Fibroblast of skin of left biceps (primary cell): ENCODE measurements at regions not wholly inside any gene's neighbourhood (a gene's known extent, or its start where the extent isn't known, plus 50 kb on each side); places are given as distances from the start of the nearest gene placed in this dataset.
A peak's percentile ranks its signal among the peaks of the same experiment; 100 is the strongest.
"Not testable (repeated sequence)": the region's sequence is repeated elsewhere in the genome, so short reads cannot be mapped to it uniquely, and the experiment has no call there.

ENCODE experiments used
- DNase-seq, 2 experiments: peaks; one replicate each; pipeline ENCODE4 v3.0.0-alpha.2; 2013; ENCODE audit warnings: low read depth in 2 of 2

DNA sequence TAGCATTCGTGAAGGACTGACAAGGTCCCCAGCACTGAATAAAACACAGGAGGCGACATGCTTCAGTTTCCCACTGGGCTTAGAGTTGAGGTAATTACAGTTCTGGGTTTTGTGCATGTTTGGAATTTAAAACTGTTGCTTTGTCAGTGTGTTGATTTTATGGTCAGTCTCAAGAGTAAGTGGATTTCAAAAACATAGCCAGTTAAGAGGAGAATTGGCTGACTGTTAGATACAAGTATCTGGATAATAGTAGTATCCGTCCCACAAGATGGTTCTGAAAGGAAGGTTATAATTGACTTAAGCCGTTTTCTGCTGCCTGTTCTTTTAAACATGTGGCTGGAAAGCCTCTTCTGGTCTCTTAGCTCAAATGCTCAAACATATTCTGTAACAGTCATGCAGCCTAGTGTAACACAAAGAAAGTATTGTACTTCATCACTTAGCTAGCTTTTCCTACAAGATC is 170.9 kb downstream of the POLR1F start:
- DNase-seq, result no peak

DNA sequence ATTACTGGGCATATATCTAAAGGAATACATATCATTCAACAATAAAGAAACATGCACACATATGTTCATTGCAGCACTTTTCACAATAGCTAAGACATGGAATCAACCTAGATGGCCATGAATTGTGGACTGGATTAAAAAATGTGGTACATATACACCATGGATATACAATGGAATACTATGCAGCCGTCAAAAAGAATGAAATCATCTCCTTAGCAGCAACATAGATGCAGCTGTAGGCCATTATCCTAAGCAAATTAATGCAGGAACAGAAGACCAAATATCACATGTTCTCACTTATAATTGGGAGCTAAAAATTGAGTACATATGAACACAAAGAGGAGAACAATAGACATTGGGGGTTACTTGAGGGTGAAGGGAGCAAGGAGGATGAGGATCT is 175.6 kb downstream of the POLR1F start:
- DNase-seq, result no peak

DNA sequence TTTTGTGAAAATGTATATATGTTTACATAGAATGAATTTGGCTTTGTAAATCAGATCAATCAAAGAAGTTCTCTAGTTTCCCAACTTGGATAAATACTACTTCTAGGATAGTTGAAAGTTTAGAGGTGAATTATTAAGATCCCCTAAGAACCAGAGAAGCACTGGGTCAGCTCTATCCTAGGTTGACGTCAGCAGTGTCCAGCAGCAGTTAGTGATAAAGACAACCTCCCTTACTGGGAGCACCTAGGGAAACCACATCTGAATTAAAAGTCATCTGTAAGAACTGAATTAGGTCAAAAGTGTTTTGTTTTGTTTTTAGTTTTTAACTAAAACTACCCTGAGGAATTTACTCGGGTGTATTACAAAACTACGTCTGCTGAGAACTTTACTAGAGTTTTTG is 178.0 kb downstream of the POLR1F start:
- no peak for DNase-seq

DNA sequence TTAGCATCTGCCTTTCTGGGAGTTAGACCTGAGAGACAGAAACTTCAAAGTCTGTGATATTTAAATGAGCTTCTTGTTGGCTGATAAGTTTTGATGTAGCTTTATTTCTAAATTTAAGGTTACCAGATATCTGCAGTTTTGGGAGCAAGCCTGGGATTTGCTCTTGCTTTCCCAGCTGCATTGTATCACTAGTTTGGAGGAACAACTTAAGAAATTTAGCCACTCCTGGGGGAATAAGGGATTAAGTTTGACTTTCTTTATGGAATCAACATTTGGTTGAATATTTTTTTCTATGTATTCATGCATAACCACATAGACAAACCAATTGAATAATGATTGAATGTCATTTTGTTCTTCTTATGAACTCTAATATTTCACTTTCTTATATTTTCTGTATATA is 178.6 kb downstream of the POLR1F start:
- DNase-seq, result no peak

DNA sequence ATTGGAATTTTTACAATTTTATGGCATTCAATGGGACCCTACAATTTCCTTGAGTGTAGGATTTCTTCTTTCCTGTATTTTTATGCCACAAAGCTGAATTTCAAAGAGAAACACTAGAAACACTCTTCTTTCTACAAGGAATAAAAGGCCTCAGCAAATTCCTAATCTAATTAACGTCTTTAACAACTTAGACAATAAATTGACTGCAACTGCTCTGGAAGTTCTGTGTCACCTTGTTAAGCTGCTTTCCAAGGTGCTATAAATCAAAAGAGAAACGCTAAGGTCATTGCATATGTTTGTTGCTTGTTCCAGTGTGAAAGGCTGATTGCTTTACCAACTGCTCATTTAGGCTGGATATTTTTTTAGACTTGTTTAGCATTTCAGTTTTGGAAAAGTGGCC is 182.2 kb downstream of the POLR1F start:
- no peak for DNase-seq

DNA sequence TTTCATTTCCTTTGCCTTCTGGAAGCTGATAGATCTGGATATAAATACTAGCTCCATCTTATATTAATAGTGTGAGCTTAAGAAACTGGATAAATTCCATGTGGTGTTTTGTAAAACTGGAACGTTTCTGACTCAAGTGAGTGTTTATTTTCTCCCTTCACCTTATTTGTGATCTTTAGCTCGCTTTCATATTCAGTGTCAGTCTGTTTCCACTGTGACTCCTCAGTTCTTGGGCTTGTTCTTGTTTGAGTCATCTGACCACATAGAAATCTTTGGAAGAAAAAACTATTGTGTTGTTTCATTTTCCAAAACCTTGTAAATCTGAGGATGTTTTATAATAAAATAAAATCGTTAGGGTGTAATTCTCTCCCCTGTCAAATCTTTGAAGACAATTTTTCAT is 186.4 kb downstream of the POLR1F start:
- DNase-seq, result peak; percentile 26 to 43

DNA sequence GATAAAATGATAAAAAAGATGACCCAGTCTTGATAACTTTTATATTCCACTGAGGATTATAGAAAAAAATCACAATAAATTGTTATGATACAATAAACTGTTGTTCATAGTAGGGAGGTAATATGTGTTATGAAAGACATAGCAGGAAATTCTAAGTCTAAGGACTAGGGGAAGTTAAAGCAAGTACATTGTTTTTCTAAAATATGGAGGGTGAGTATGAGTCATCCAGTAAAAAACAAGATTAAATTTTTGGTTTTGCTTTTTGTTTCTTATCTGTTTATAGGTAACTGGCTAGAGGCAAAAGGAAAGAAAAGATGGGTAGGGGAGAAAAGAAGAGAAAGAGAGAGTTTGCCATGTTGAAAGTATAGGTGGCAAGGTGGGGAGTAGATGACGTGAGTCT is 188.4 kb downstream of the POLR1F start:
- DNase-seq, result no peak

DNA sequence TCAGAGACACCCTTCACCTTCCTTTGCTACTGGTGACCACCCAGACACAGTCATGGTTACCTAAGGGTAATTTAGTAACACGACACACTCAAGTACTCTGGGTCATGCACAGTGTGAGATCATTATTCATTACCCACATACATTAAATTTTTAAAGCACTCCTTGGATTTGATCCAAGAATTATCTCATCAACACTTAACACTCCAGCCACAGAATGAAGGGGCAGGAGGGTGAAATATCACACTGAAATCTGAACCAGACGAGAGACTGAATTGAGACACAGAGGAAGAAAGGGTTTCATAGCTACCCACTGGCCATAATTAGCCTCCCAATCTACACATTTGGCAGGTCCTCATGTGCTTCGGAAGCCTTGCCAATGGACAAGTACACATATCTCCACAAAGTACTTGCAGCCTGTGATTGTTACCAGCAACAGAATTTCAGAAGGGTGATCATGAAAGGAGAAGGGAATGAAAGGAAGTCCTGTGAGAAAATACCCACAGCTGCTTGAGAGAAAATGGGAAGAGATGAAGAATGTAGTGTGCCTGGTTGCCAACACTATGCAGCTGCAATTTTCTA is 189.3 kb downstream of the POLR1F start:
- DNase-seq, result peak; percentile 47 to 48

DNA sequence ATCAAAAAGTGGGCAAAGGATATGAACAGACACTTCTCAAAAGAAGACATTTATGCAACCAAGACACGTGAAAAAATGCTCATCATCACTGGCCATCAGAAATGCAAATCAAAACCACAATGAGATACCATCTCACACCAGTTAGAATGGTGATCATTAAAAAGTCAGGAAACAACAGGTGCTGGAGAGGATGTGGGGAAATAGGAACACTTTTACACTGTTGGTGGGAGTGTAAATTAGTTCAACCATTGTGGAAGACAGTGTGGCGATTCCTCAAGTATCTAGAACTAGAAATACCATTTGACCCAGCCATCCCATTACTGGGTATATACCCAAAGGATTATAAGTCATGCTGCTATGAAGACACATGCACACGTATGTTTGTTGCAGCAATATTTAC is 191.3 kb downstream of the POLR1F start:
- not testable (repeated sequence) for DNase-seq

DNA sequence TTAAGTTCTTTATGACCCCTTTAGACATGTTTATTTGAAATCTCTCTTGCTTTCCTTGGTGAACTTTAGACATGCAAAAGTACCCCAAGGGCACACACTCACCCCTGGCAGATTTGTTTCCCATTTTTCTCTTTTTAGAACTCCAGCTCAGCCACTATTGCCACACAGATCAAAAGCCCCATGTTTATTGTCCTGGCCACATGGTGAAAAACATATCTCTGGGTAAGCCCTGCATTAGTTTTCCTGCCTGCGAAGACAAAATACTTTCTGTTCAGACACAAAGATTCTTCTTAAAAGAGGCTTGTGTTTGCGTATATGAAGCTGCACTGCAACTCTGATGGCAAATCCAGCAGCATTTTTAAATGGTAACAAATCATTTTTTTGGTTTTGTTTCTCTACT is 200.0 kb downstream of the POLR1F start:
- no peak for DNase-seq

DNA sequence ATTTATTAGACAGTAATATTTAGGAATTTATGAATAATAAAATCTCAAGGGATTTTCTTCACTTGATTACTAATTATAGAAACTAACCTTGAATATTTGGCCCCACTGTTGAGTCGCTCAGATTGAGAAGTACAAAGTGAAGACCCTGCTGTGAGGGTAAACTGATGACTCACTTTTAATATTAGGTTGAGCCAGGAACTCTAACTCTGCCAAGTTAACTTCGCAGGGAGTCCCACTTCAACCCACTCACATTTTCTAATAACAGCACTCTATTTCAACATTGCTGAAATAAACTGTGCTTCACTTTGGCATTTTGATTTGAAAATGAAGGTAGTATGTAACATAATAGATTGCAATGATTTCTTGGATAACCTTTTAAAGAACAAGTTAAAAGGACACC is 200.7 kb downstream of the POLR1F start:
- DNase-seq, result no peak

DNA sequence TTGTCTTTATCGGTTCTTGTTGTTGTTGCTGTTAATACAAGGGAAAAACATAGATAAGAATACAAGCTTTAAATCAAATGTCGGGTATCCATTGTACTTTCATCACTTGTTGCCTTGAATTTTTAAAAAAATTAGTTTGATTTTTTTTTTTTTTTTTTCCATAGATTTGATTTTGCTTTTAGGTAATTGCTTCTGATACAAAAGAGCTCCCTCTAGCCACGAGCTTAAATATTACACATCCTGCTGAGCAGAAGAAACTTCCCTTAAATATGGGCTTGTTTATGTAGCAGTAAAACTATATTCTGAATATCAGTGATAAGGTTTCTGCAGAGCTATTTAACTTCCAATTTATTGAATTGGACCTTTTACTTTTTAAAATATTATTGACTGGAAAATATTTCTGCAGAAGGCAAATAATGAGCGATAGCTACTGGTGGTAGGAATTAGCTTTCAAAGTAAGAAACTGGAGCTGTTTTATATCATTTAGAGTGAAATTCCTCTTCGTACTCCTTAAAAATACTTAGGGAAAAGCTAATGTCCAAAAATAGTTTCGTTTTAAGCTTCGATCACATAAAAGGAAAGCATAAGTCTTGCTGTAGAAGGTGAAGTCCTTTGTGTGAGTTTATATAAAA is 216.9 kb downstream of the POLR1F start:
- DNase-seq, result peak in 1 of 2 experiments; percentile 2

DNA sequence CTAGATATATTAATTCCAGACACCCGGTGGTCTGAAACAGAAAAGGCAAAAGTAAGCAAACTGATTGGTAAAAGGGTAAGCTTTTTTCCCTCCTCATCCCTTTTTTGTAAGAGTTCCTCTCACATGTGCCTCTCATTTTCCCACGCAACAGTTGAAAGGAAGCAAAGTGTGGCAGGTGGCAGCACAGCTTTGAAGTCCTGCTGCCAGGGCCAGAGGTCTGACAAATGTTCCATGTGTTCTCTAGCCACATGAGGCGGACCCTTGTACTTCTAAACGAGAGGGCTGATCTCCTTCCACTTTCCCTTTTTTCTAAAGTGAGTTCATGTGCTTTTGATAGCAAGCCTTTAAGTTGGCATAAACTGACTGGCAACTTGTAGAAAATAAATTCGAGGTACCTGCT is 217.5 kb downstream of the POLR1F start:
- no peak for DNase-seq

DNA sequence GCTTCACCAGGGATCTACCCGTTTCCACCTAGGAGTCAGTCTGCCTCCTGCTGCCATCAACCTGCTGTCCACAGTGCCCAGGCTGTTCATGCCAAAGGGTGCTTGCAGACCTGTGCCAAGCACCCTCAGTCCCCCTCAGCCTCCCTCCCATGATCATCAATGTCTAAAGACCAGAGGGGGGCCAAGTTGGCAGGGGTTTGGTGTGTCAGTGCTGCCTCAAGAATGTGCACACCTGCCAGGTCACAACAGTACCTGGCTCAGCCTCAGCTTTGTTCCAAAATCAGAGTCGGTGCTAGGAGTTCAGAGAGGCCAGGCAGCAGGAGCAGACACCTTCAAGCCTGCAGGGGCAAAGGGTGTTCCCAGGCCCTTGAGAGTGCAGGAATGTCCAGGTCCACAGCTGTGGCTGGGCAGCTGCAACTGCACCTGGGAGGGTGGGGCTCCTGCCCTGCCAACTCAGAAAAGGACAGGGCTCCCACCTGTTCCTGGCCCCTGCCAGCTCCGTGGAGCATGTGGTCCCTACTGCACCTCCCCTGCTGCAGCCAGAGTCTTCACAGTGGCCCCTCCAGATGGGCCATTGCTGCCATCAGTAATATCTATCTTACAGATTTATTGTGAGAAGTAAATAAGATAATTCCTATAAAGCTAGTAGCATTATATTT is 219.5 kb downstream of the POLR1F start:
- no peak for DNase-seq

DNA sequence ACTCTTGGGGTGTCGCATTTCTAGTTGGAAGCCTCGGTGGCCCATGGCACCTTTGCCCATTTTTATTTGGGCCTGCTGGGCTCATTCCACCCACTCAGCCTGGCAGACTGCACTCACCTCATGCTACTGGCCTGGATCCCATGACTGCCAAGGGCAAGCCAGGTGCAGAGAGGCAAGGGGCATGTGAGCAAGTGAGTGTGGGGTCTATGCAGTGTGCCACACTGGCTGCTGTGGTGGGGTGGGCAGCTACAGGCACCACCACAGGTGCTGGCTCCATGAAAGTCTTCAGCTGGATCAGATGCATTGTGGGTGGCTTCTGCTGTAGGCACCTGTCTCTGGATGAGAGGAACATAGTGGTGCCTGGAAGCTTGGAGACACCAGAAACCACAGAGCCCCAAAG is 220.8 kb downstream of the POLR1F start:
- no peak for DNase-seq

DNA sequence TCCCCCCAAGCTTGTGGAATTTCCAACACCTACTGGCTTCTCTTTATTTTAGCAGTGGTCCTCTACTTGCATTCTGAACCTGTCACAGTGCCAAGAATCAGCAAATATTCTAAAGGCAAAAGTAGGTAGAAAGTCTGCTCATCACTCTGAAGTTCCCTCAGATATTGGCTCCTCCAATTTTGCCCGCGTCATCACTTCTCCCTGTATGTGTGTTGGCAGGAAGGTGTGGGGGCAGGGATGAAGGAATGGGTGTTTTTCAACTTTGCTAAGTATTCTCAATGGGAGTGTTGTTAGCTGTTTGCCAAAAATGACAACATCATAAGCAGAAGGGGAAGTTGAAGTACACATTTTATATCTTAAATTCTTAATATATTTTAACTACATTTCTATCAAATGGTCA is 226.2 kb downstream of the POLR1F start:
- no peak for DNase-seq

DNA sequence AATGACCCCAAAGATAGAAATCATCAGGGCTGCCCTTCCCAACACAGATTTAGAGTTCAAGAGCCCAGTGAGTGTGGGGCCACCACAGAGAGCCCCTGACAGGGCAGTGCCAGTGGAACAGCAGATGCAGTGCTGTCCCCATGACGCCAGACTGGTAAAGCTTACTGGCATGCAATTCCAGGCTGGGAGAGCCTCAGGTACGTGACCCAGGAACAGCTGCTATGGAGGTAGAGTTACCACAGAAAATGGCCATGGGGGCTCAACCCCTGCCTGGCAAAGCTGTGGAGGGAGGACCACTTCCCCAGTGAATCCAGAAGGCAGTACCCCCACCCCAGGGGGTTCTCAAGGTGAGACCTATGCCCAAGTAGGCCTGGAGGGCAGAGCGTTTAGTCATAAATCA is 228.5 kb downstream of the POLR1F start:
- DNase-seq, result no peak

DNA sequence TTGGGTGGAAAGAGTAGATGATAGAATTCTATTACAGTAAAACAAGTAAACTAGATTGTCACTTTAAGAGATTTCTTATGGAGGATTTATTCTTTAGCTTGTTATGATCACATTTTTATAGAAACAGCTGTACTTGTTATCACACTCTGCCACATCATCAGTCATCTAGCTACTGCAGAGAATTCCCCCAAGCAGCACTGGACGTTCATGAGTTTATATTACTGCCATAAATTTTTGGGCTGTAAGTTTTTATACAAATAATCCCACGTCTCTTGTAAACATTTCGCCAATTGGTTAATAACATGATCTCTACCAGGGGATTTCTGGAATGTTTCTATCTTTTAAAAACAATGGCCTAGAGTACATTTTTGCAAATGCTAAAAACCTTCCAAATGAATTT is 238.8 kb downstream of the POLR1F start:
- DNase-seq, result no peak

DNA sequence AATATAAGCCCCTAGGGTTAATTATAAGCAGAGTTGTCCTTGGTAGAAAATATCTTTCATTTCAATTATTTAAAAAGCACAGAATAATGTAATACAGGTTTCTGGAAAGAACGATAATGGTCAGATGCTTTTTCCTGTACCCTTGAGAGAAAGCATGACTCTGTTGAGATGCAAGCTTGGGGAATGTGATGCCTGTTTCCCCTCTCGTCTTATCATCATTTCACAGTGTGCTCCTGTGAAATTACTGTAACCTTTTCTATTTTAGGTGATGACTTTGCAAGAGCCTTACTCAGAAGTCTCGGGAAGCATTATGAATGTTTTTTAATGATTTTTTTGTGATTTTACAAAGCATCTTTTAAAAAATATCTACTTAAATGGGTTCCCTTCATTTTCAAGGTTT is 243.0 kb downstream of the POLR1F start:
- DNase-seq, result no peak

DNA sequence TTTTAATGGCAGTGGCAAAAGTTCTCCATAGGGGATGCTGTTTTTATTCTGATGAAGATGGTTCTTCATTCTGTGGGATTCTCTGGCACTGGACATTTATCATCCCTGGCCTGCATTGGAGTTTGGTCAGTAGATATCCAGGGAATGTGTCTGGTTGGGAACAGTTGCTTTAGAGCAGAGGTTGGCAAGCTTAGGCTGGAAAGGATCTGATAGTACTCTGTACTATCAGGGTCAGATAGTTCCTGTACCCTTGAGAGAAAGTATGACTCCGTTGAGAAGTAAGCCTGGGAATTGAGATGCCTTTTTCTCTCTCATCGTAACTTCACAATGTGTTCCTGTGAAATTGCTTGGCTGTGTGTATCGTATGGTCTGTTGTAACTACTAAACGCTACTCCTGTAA is 244.1 kb downstream of the POLR1F start:
- no peak for DNase-seq

DNA sequence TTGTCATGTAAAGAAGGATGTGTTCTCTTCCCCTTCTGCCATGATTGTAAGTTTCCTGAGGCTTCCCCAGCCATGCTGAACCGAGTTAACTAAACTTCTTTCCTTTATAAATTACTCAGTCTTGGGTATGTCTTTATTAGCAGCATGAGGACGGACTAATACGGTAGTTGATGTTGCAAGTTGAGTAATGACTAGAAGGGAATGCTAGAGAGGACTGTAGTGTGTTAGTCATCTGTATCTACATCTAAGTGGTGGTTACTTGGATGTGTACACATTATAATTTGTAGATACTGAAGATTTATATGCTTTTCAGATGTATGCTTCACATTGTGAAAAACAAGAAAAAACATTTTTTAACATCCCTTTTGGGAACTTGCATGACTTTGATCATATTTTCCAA is 244.6 kb downstream of the POLR1F start:
- no peak for DNase-seq

DNA sequence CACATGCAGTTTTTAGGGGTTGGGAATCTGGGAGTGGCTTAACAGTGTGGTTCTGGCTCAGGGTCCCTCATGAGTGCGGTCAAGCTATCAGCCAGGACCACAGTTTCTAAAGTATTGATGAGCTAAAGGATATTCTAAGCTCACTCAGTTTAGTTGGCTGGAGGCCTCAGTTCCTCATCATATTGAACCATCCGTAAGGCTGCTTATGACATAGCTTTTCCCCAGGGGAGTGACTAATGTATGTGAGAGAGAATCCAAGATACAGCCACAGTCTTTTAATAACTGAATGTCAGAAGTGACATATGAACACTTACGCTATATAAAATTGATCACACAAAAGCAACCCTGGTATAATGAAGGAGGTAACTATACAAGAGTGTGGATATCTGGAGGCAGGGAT is 245.3 kb downstream of the POLR1F start:
- DNase-seq, result no peak

DNA sequence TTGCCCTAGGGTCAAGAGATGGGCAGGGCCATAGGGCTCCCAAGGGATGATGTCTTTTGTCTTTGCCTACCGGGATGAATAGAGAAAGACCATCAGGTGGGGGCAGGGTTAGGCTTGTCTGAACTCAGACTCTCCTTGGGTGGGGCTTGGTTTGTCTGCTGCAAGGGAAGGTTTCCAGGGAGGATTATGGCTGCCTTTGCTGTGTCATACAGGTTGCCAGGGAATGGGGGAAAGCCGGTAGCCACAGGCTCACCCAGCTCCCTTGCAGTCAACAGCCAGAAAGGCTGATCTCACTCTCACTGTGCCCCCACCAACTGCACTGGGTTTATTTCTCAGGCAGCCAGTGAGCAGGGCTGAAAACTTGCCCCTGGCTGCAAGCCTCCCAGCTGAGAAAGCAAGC is 253.2 kb downstream of the POLR1F start:
- no peak for DNase-seq

DNA sequence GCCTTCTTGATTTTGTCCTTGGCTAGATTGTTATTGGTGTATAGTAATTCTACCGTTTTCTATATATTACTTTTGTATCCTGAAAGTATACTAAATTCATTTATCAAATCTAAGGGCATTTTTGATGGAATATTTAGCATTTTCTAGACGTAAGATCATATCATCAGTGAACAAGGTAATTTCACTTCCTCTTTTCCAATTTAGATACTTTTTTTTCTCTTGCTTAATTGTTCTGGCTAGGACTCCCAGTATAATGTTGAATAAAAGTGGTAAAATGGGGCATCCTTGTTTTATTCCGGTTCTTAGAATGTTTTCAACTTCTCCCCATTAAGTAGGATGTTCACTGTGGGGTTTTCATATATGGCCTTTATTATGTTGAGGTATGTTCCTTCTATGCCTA is 260.7 kb downstream of the POLR1F start:
- no peak for DNase-seq
